ENCODE measurements at regions not wholly inside any gene's neighbourhood (a gene's known extent, or its start where the extent isn't known, plus 50 kb on each side); places are given as distances from the start of the nearest gene placed in this dataset.

GRCh38 chr5:125202871-125203438 lies 456.5 kb upstream of the ZNF608 start:
- no peaks in the 10 kb centered on the region for H3K36me3 ChIP-seq (ENCODE audit: control insufficient read depth, insufficient read depth, low read length)
- 96 to 100% methylated on average over 2 of the region's 2 CpGs for WGBS, 2 experiments (ENCODE audit: insufficient coverage in 2 of 2)
- H3K9me3 ChIP-seq (ENCODE audit: control insufficient read depth, low read length), result no peaks in the 10 kb centered on the region
- peaks cover 12% of the 10 kb centered on the region for H3K4me1 ChIP-seq (ENCODE audit: control insufficient read depth, insufficient read depth, low read length, poor library complexity, severe bottlenecking)
- H3K4me3 ChIP-seq (ENCODE audit: extremely low read depth, insufficient read depth, low read length, poor library complexity, severe bottlenecking), result no peak overlapping the region
- no peak overlapping the region for H3K27ac ChIP-seq (ENCODE audit: low read depth, low read length, severe bottlenecking)

- H3K36me3 ChIP-seq (ENCODE audit: control insufficient read depth, insufficient read depth, low read length), result no peaks in the 10 kb centered on the region
- H3K4me3 ChIP-seq (ENCODE audit: extremely low read depth, insufficient read depth, low read length, poor library complexity, severe bottlenecking), result no peak overlapping the region
- no peaks in the 10 kb centered on the region for H3K9me3 ChIP-seq (ENCODE audit: control insufficient read depth, low read length)
- H3K4me1 ChIP-seq (ENCODE audit: control insufficient read depth, insufficient read depth, low read length, poor library complexity, severe bottlenecking), result peaks cover 6% of the 10 kb centered on the region
- H3K27ac ChIP-seq (ENCODE audit: low read depth, low read length, severe bottlenecking), result no peak overlapping the region
- 80 to 100% methylated on average over 1 of the region's 2 CpGs for WGBS, 2 experiments (ENCODE audit: insufficient coverage in 2 of 2)
Measured at GRCh38 chr5:125203912-125204311, 457.5 kb upstream of the ZNF608 start.

- Histone ChIP-seq H3K27ac (ENCODE audit: low read depth, low read length, severe bottlenecking) (no peak overlapping the region), H3K36me3 (ENCODE audit: control insufficient read depth, insufficient read depth, low read length) (no peaks in the 10 kb centered on the region), H3K4me3 (ENCODE audit: extremely low read depth, insufficient read depth, low read length, poor library complexity, severe bottlenecking) (no peak overlapping the region), H3K9me3 (ENCODE audit: control insufficient read depth, low read length) (no peaks in the 10 kb centered on the region), H3K4me1 (ENCODE audit: control insufficient read depth, insufficient read depth, low read length, poor library complexity, severe bottlenecking) (peaks cover 10% of the 10 kb centered on the region)
- WGBS, 2 experiments (ENCODE audit: insufficient coverage in 2 of 2), result 66 to 100% methylated on average over 1 to 4 of the region's 6 CpGs
Measured at GRCh38 chr5:125205601-125206225, 459.3 kb upstream of the ZNF608 start.

GRCh38 chr5:125207856-125208255 lies 461.4 kb upstream of the ZNF608 start:
- Histone ChIP-seq H3K36me3 (ENCODE audit: control insufficient read depth, insufficient read depth, low read length) (no peaks in the 10 kb centered on the region), H3K4me3 (ENCODE audit: extremely low read depth, insufficient read depth, low read length, poor library complexity, severe bottlenecking) (no peak overlapping the region), H3K27ac (ENCODE audit: low read depth, low read length, severe bottlenecking) (no peak overlapping the region), H3K4me1 (ENCODE audit: control insufficient read depth, insufficient read depth, low read length, poor library complexity, severe bottlenecking) (peaks cover 6% of the 10 kb centered on the region), H3K9me3 (ENCODE audit: control insufficient read depth, low read length) (no peaks in the 10 kb centered on the region)

- WGBS, 2 experiments (ENCODE audit: insufficient coverage in 2 of 2), result 84 to 93% methylated on average over 2 of the region's 2 CpGs
- Histone ChIP-seq H3K4me3 (ENCODE audit: extremely low read depth, insufficient read depth, low read length, poor library complexity, severe bottlenecking) (no peak overlapping the region), H3K4me1 (ENCODE audit: control insufficient read depth, insufficient read depth, low read length, poor library complexity, severe bottlenecking) (peaks cover 6% of the 10 kb centered on the region), H3K36me3 (ENCODE audit: control insufficient read depth, insufficient read depth, low read length) (no peaks in the 10 kb centered on the region), H3K9me3 (ENCODE audit: control insufficient read depth, low read length) (no peaks in the 10 kb centered on the region), H3K27ac (ENCODE audit: low read depth, low read length, severe bottlenecking) (no peak overlapping the region)
Measured at GRCh38 chr5:125209650-125210049, 463.2 kb upstream of the ZNF608 start.

- Histone ChIP-seq H3K36me3 (ENCODE audit: control insufficient read depth, insufficient read depth, low read length) (no peaks in the 10 kb centered on the region), H3K4me3 (ENCODE audit: extremely low read depth, insufficient read depth, low read length, poor library complexity, severe bottlenecking) (no peak overlapping the region), H3K4me1 (ENCODE audit: control insufficient read depth, insufficient read depth, low read length, poor library complexity, severe bottlenecking) (peaks cover 6% of the 10 kb centered on the region), H3K9me3 (ENCODE audit: control insufficient read depth, low read length) (no peaks in the 10 kb centered on the region), H3K27ac (ENCODE audit: low read depth, low read length, severe bottlenecking) (no peak overlapping the region)
- no CpG with 5 or more reads among the region's 1 CpG for WGBS, 2 experiments (ENCODE audit: insufficient coverage in 2 of 2)
Measured at GRCh38 chr5:125210242-125210947, 464.0 kb upstream of the ZNF608 start.

- 84 to 100% methylated on average over 3 of the region's 3 CpGs for WGBS, 2 experiments (ENCODE audit: insufficient coverage in 2 of 2)
- H3K36me3 ChIP-seq (ENCODE audit: control insufficient read depth, insufficient read depth, low read length), result no peaks in the 10 kb centered on the region
- peaks cover 6% of the 10 kb centered on the region for H3K4me1 ChIP-seq (ENCODE audit: control insufficient read depth, insufficient read depth, low read length, poor library complexity, severe bottlenecking)
- H3K9me3 ChIP-seq (ENCODE audit: control insufficient read depth, low read length), result no peaks in the 10 kb centered on the region
- no peak overlapping the region for H3K27ac ChIP-seq (ENCODE audit: low read depth, low read length, severe bottlenecking)
- no peak overlapping the region for H3K4me3 ChIP-seq (ENCODE audit: extremely low read depth, insufficient read depth, low read length, poor library complexity, severe bottlenecking)
Measured at GRCh38 chr5:125214080-125214479, 467.6 kb upstream of the ZNF608 start.

GRCh38 chr5:125215593-125215992 lies 469.2 kb upstream of the ZNF608 start:
- WGBS, 2 experiments (ENCODE audit: insufficient coverage in 2 of 2), result no CpG with 5 or more reads among the region's 1 CpG
- Histone ChIP-seq H3K27ac (ENCODE audit: low read depth, low read length, severe bottlenecking) (no peak overlapping the region), H3K4me3 (ENCODE audit: extremely low read depth, insufficient read depth, low read length, poor library complexity, severe bottlenecking) (no peak overlapping the region)

GRCh38 chr5:125219710-125220109 lies 473.3 kb upstream of the ZNF608 start:
- Histone ChIP-seq H3K27ac (ENCODE audit: low read depth, low read length, severe bottlenecking) (no peak overlapping the region), H3K4me1 (ENCODE audit: control insufficient read depth, insufficient read depth, low read length, poor library complexity, severe bottlenecking) (no peaks in the 10 kb centered on the region), H3K9me3 (ENCODE audit: control insufficient read depth, low read length) (no peaks in the 10 kb centered on the region), H3K36me3 (ENCODE audit: control insufficient read depth, insufficient read depth, low read length) (no peaks in the 10 kb centered on the region), H3K4me3 (ENCODE audit: extremely low read depth, insufficient read depth, low read length, poor library complexity, severe bottlenecking) (no peak overlapping the region)

More at GRCh38 chr5:125215593-125215992, 469.2 kb upstream of the ZNF608 start:
- Histone ChIP-seq H3K9me3 (ENCODE audit: control insufficient read depth, low read length) (no peaks in the 10 kb centered on the region), H3K36me3 (ENCODE audit: control insufficient read depth, insufficient read depth, low read length) (no peaks in the 10 kb centered on the region), H3K4me1 (ENCODE audit: control insufficient read depth, insufficient read depth, low read length, poor library complexity, severe bottlenecking) (peaks cover under 1% of the 10 kb centered on the region)

- 88 to 89% methylated on average over 1 of the region's 1 CpG for WGBS, 2 experiments (ENCODE audit: insufficient coverage in 2 of 2)
- no peak overlapping the region for H3K27ac ChIP-seq (ENCODE audit: low read depth, low read length, severe bottlenecking)
- H3K4me1 ChIP-seq (ENCODE audit: control insufficient read depth, insufficient read depth, low read length, poor library complexity, severe bottlenecking), result no peaks in the 10 kb centered on the region
- no peaks in the 10 kb centered on the region for H3K9me3 ChIP-seq (ENCODE audit: control insufficient read depth, low read length)
- no peaks in the 10 kb centered on the region for H3K36me3 ChIP-seq (ENCODE audit: control insufficient read depth, insufficient read depth, low read length)
- H3K4me3 ChIP-seq (ENCODE audit: extremely low read depth, insufficient read depth, low read length, poor library complexity, severe bottlenecking), result no peak overlapping the region
Measured at GRCh38 chr5:125220284-125220683, 473.8 kb upstream of the ZNF608 start.

- Histone ChIP-seq H3K27ac (ENCODE audit: low read depth, low read length, severe bottlenecking) (no peak overlapping the region), H3K9me3 (ENCODE audit: control insufficient read depth, low read length) (no peaks in the 10 kb centered on the region), H3K4me1 (ENCODE audit: control insufficient read depth, insufficient read depth, low read length, poor library complexity, severe bottlenecking) (no peaks in the 10 kb centered on the region), H3K36me3 (ENCODE audit: control insufficient read depth, insufficient read depth, low read length) (no peaks in the 10 kb centered on the region), H3K4me3 (ENCODE audit: extremely low read depth, insufficient read depth, low read length, poor library complexity, severe bottlenecking) (no peak overlapping the region)
- WGBS, 2 experiments (ENCODE audit: insufficient coverage in 2 of 2), result 86 to 90% methylated on average over 1 to 2 of the region's 7 CpGs
Measured at GRCh38 chr5:125222597-125223240, 476.3 kb upstream of the ZNF608 start.

All from mesodermal cell (in vitro differentiated cells).